Spleen (tissue), 11 donors: ENCODE measurements at regions not wholly inside any gene's neighbourhood (a gene's known extent, or its start where the extent isn't known, plus 50 kb on each side); places are given as distances from the start of the nearest gene placed in this dataset.
A peak's percentile ranks its signal among the peaks of the same experiment; 100 is the strongest.

ENCODE experiments used
- DNase-seq: peaks from one replicate; pipeline ENCODE4 v3.0.0-alpha.2; 2020
- H3K27ac ChIP-seq, 8 donors: fragments of 200-600 bp; sonication (generic) in 7 of 8; 1 replicate in 4 of 8; 2 replicates in 4 of 8; pipeline versions ENCODE4 v1.5.0 to v1.8.0; 2016 to 2021; ENCODE audit warnings: inconsistent platforms in 4 of 8, mild to moderate bottlenecking in 4 of 8, moderate library complexity in 1 of 8
- H3K27me3 ChIP-seq, 7 donors: fragments of 200-600 bp; sonication (generic) in 6 of 7; replicated peaks in 1 of 7; 1 replicate in 4 of 7; 2 replicates in 3 of 7; pipeline versions ENCODE4 v1.5.0 to v1.8.0; 2016 to 2021; ENCODE audit warnings: inconsistent platforms in 3 of 7, mild to moderate bottlenecking in 1 of 7
- H3K36me3 ChIP-seq, 6 donors: fragments of 200-600 bp; sonication (generic) in 5 of 6; 1 replicate in 4 of 6; 2 replicates in 2 of 6; pipeline versions ENCODE4 v1.5.0 to v1.8.0; 2016 to 2021; ENCODE audit warnings: inconsistent platforms in 2 of 6
- H3K4me1 ChIP-seq, 6 donors: fragments of 200-600 bp; sonication (generic) in 5 of 6; 1 replicate in 3 of 6; 2 replicates in 3 of 6; pipeline versions ENCODE4 v1.5.0 to v1.8.0; 2016 to 2021; ENCODE audit warnings: inconsistent platforms in 3 of 6
- H3K4me3 ChIP-seq, 8 donors: fragments of 200-600 bp; sonication (generic) in 7 of 8; 1 replicate in 4 of 8; 2 replicates in 4 of 8; pipeline versions ENCODE4 v1.5.0 to v1.8.0; 2016 to 2021; ENCODE audit warnings: inconsistent platforms in 4 of 8, mild to moderate bottlenecking in 4 of 8, moderate library complexity in 2 of 8
- H3K9me3 ChIP-seq, 8 donors: fragments of 200-600 bp; sonication (generic) in 7 of 8; 1 replicate in 4 of 8; 2 replicates in 4 of 8; pipeline versions ENCODE4 v1.5.0 to v1.8.0; 2016 to 2021; ENCODE audit warnings: inconsistent platforms in 4 of 8
- POLR2A ChIP-seq, 3 donors: fragments of 450-650 bp; IDR thresholded peaks; one replicate each; pipeline ENCODE4 v1.5.1; 2017; ENCODE audit warnings: antibody characterized with exemption in 3 of 3, mild to moderate bottlenecking in 1 of 3
- POLR2AphosphoS5 ChIP-seq, 3 donors: sonication (generic); formaldehyde crosslinking; IDR thresholded peaks; one replicate each; pipeline ENCODE4 v1.5.1; 2017; ENCODE audit warnings: antibody characterized with exemption in 3 of 3
- WGBS, 5 donors: extraction: QIAGEN DNeasy Blood & Tissue Kit in 3 of 5; methylation state at CpG; one replicate each; pipeline versions ENCODE4 v1.1.5 to v1.1.7; 2013 to 2018; 5-methylcytosine and 5-hydroxymethylcytosine counted together
- intact Hi-C: fragments of 100-400 bp; cut with DNase I; formaldehyde crosslinking; loops from one replicate; pipeline ENCODE4 v1.15.0; 2023; ENCODE audit warnings: low total_unique reads
- TF ChIP-seq, protein P1 (sequence below), 11 experiments: fragments of 200-600 bp in 7 of 11; fragments of 450-650 bp in 4 of 11; sonication (generic) in 4 of 11; IDR thresholded peaks in 8 of 11; conservative IDR thresholded peaks in 3 of 11; 1 replicate in 7 of 11; 2 replicates in 4 of 11; pipeline versions ENCODE4 v1.4.0 to v1.8.0; 2016 to 2021; ENCODE audit warnings: antibody characterized with exemption in 11 of 11, inconsistent platforms in 4 of 11, mild to moderate bottlenecking in 1 of 11
- donor health status: healthy with polysubstance abuse.
- donor health status: DM: no; HTN: no; CAD: no; lungs with moderate emphysema.
- donor health status: DM: no; HTN: no; CAD: no.
- donor health status: Bipolar disorder and iron deficiency.
- donor health status: healthy.
- donor health status: DM: no; HTN: no; CAD: no.
- donor health status: DM: yes; HTN: yes; CAD: no.

DNA sequence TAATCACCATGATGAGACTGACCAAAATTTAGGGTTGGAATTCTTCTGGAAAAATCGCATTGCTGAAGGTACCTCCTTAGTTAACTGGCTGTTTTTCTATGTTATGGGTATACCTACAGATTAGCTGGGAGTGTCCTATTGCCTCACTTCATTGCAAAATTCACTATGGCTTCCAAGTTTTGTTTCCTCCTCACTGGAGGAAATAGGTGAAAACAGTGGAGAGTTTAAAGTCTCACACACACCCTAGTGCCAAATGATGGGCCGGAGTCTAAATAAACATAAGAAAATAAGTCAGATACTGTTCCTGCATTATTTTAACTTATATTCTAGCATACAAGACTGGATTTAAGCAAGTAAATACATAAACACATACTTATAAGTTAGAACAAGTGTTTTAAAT lies 98.2 kb downstream of the AHR start:
- H3K36me3 ChIP-seq = no peaks in the 10 kb centered on the region
- peaks cover 0 to 18% (median 12%) of the 10 kb centered on the region in 6 donors for H3K4me1 ChIP-seq
- peaks cover 0 to 23% (median 17%) of the 10 kb centered on the region in 8 donors for H3K9me3 ChIP-seq
- DNase-seq = no peak
- no peak overlapping the region for H3K27ac ChIP-seq
- 83 to 94% (median 93%) methylated on average over 2 of the region's 2 CpGs for WGBS, 5 donors
- no peak overlapping the region for H3K4me3 ChIP-seq
- intact Hi-C loops = no loop called here
- TF ChIP-seq, protein P1, sequence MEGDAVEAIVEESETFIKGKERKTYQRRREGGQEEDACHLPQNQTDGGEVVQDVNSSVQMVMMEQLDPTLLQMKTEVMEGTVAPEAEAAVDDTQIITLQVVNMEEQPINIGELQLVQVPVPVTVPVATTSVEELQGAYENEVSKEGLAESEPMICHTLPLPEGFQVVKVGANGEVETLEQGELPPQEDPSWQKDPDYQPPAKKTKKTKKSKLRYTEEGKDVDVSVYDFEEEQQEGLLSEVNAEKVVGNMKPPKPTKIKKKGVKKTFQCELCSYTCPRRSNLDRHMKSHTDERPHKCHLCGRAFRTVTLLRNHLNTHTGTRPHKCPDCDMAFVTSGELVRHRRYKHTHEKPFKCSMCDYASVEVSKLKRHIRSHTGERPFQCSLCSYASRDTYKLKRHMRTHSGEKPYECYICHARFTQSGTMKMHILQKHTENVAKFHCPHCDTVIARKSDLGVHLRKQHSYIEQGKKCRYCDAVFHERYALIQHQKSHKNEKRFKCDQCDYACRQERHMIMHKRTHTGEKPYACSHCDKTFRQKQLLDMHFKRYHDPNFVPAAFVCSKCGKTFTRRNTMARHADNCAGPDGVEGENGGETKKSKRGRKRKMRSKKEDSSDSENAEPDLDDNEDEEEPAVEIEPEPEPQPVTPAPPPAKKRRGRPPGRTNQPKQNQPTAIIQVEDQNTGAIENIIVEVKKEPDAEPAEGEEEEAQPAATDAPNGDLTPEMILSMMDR (IDR thresholded peaks at IDR 0.05 in 8 of 11, conservative IDR thresholded peaks at IDR 0.05 in 3 of 11) = no peak
- TF ChIP-seq POLR2AphosphoS5 (IDR thresholded peaks at IDR 0.05) (no peak), POLR2A (IDR thresholded peaks at IDR 0.05) (no peak)
- H3K27me3 ChIP-seq = no peaks in the 10 kb centered on the region

GRCh38 chr7:17401791-17402627 lies 103.6 kb downstream of the AHR start:
- Histone ChIP-seq H3K27me3 (no peaks in the 10 kb centered on the region), H3K36me3 (no peaks in the 10 kb centered on the region), H3K9me3 (no peaks in the 10 kb centered on the region), H3K4me1 (peaks cover 7 to 55% (median 42%) of the 10 kb centered on the region in 6 donors), H3K4me3 (peak overlapping the region in 2 of 8 donors; percentile 4 to 31), H3K27ac (peak overlapping the region in 5 of 8 donors; percentile 9 to 52 (median 43))
- WGBS, 5 donors = 44 to 51% (median 47%) methylated on average over 6 of the region's 6 CpGs
- no peak for DNase-seq
- TF ChIP-seq, protein P1 (IDR thresholded peaks at IDR 0.05 in 8 of 11, conservative IDR thresholded peaks at IDR 0.05 in 3 of 11) = no peak
- intact Hi-C loops = no loop called here

GRCh38 chr7:17402628-17403278 lies 104.3 kb downstream of the AHR start:
- 52 to 65% (median 60%) methylated on average over 9 of the region's 9 CpGs for WGBS, 5 donors
- TF ChIP-seq POLR2A (IDR thresholded peaks at IDR 0.05) (no peak), POLR2AphosphoS5 (IDR thresholded peaks at IDR 0.05) (no peak)
- TF ChIP-seq, protein P1 (IDR thresholded peaks at IDR 0.05 in 8 of 11, conservative IDR thresholded peaks at IDR 0.05 in 3 of 11) = no peak
- intact Hi-C loops = no loop called here

DNA sequence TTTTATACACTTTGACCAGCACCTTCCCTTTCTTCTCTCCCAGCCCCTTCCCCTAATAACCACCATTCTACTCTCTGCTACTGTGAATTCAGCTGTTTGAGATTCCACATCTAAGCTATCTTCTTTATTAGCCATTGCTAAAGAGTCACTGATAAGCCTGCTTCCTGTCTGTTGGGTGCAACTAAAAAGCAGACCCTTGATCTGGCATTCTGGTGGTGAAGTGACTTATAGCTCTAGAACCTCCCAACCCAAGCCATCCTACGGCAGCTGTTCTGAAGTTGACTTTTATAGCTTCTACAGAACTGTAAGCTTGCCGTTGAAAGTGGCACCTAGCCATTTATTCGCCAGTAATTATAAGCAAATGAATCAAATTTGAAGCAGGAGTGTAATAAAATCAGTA lies 105.6 kb downstream of the AHR start:
- Histone ChIP-seq H3K4me3 (no peak overlapping the region), H3K27me3 (no peaks in the 10 kb centered on the region), H3K27ac (peak overlapping the region in 3 of 8 donors; percentile 3 to 22 (median 16)), H3K36me3 (no peaks in the 10 kb centered on the region), H3K9me3 (no peaks in the 10 kb centered on the region), H3K4me1 (peaks cover 14 to 67% (median 45%) of the 10 kb centered on the region in 6 donors)
- no peak for DNase-seq
- TF ChIP-seq POLR2AphosphoS5 (IDR thresholded peaks at IDR 0.05) = no peak
- TF ChIP-seq, protein P1 (IDR thresholded peaks at IDR 0.05 in 8 of 11, conservative IDR thresholded peaks at IDR 0.05 in 3 of 11) = no peak
- TF ChIP-seq POLR2A (IDR thresholded peaks at IDR 0.05) = no peak
- intact Hi-C loops = no loop called here
- 35 to 50% (median 45%) methylated on average over 3 of the region's 3 CpGs for WGBS, 5 donors

More at GRCh38 chr7:17402628-17403278, 104.3 kb downstream of the AHR start:
- H3K4me1 ChIP-seq = peaks cover 7 to 61% (median 45%) of the 10 kb centered on the region in 6 donors
- peak overlapping the region in 1 of 8 donors; percentile 31 for H3K4me3 ChIP-seq
- DNase-seq = no peak
- peak overlapping the region in 5 of 8 donors; percentile 9 to 52 (median 43) for H3K27ac ChIP-seq
- H3K9me3 ChIP-seq = no peaks in the 10 kb centered on the region
- no peaks in the 10 kb centered on the region for H3K36me3 ChIP-seq
- H3K27me3 ChIP-seq = no peaks in the 10 kb centered on the region
